ENCODE measurements at regions not wholly inside any gene's neighbourhood (a gene's known extent, or its start where the extent isn't known, plus 50 kb on each side); places are given as distances from the start of the nearest gene placed in this dataset.

GRCh38 chr6:125434760-125435159 lies 133.0 kb upstream of the HDDC2 start:
- Histone ChIP-seq H2AFZ (ENCODE audit: low read length) (no peak overlapping the region), H3K36me3 (ENCODE audit: low read depth, low read length) (no peaks in the 10 kb centered on the region), H3K9me2 (replicated peaks; ENCODE audit: low read length) (no peaks in the 10 kb centered on the region), H3K9me3 (ENCODE audit: low read length) (no peaks in the 10 kb centered on the region), H3K27ac (ENCODE audit: low read length) (no peak overlapping the region), H4K20me1 (ENCODE audit: low read length) (no peaks in the 10 kb centered on the region), H3K9ac (ENCODE audit: low read length) (no peak overlapping the region), H3K79me2 (ENCODE audit: low read length) (no peaks in the 10 kb centered on the region), H3K27me3 (ENCODE audit: low read length) (peaks cover 9% of the 10 kb centered on the region; the same call in 1 of the 2 replicates), H3K4me3 (ENCODE audit: low read length) (no peak overlapping the region), H3F3A (ENCODE audit: low read length, unreplicated experiment) (no peaks in the 10 kb centered on the region), H3K4me1 (ENCODE audit: insufficient read depth, low read length) (no peaks in the 10 kb centered on the region), H3K4me2 (ENCODE audit: low read length) (no peak overlapping the region)
- intact Hi-C loops (cut with micrococcal nuclease), result no loop called here
- no TSS peak for BruUV-seq (replicated peaks)
- DNase-seq (no peak), ATAC-seq (no peak)
- CTCF ChIA-PET, result no interaction called here
- TF ChIP-seq EZH2phosphoT487 (IDR thresholded peaks at IDR 0.05; ENCODE audit: borderline replicate concordance, low read length), result no peak
- no peak for TF ChIP-seq CTCF (conservative IDR thresholded peaks at IDR 0.05; ENCODE audit: low read depth, low read length)
- no peak for TF ChIP-seq EZH2 (IDR thresholded peaks at IDR 0.05; ENCODE audit: low read length, unreplicated experiment)
- POLR2A ChIA-PET (ENCODE audit: unreplicated experiment), result no interaction called here

GRCh38 chr6:125439512-125439911 lies 137.7 kb upstream of the HDDC2 start:
- no peaks in the 10 kb centered on the region for H3K4me1 ChIP-seq (ENCODE audit: insufficient read depth, low read length)
- ChIA-PET CTCF (no interaction called here), POLR2A (ENCODE audit: unreplicated experiment) (no interaction called here)
- no peaks in the 10 kb centered on the region for H3K9me2 ChIP-seq (replicated peaks; ENCODE audit: low read length)
- DNase-seq, result no peak
- H3F3A ChIP-seq (ENCODE audit: low read length, unreplicated experiment), result no peaks in the 10 kb centered on the region
- H3K27me3 ChIP-seq (ENCODE audit: low read length), result peaks cover 22% of the 10 kb centered on the region
- no peaks in the 10 kb centered on the region for H3K36me3 ChIP-seq (ENCODE audit: low read depth, low read length)
- no peak for TF ChIP-seq EZH2phosphoT487 (IDR thresholded peaks at IDR 0.05; ENCODE audit: borderline replicate concordance, low read length)
- no peak for TF ChIP-seq EZH2 (IDR thresholded peaks at IDR 0.05; ENCODE audit: low read length, unreplicated experiment)
- TF ChIP-seq CTCF (conservative IDR thresholded peaks at IDR 0.05; ENCODE audit: low read depth, low read length), result no peak
- ATAC-seq, result no peak
- H3K4me2 ChIP-seq (ENCODE audit: low read length), result no peak overlapping the region
- H2AFZ ChIP-seq (ENCODE audit: low read length), result no peak overlapping the region
- H4K20me1 ChIP-seq (ENCODE audit: low read length), result no peaks in the 10 kb centered on the region
- H3K9me3 ChIP-seq (ENCODE audit: low read length), result no peaks in the 10 kb centered on the region
- no TSS peak for BruUV-seq (replicated peaks)
- intact Hi-C loops (cut with micrococcal nuclease), result no loop called here
- no peak overlapping the region for H3K27ac ChIP-seq (ENCODE audit: low read length)
- no peak overlapping the region for H3K9ac ChIP-seq (ENCODE audit: low read length)
- H3K4me3 ChIP-seq (ENCODE audit: low read length), result no peak overlapping the region
- H3K79me2 ChIP-seq (ENCODE audit: low read length), result no peaks in the 10 kb centered on the region

- no peaks in the 10 kb centered on the region for H3K79me2 ChIP-seq (ENCODE audit: low read length)
- no peaks in the 10 kb centered on the region for H3K4me1 ChIP-seq (ENCODE audit: insufficient read depth, low read length)
- TF ChIP-seq CTCF (conservative IDR thresholded peaks at IDR 0.05; ENCODE audit: low read depth, low read length) (no peak), EZH2phosphoT487 (IDR thresholded peaks at IDR 0.05; ENCODE audit: borderline replicate concordance, low read length) (no peak), EZH2 (IDR thresholded peaks at IDR 0.05; ENCODE audit: low read length, unreplicated experiment) (no peak)
- no peak overlapping the region for H3K27ac ChIP-seq (ENCODE audit: low read length)
- no peak overlapping the region for H3K4me3 ChIP-seq (ENCODE audit: low read length)
- no peak overlapping the region for H3K4me2 ChIP-seq (ENCODE audit: low read length)
- H2AFZ ChIP-seq (ENCODE audit: low read length), result no peak overlapping the region
- H3K27me3 ChIP-seq (ENCODE audit: low read length), result peaks cover 39% of the 10 kb centered on the region
- intact Hi-C loops (cut with micrococcal nuclease), result no loop called here
- CTCF ChIA-PET, result no interaction called here
- POLR2A ChIA-PET (ENCODE audit: unreplicated experiment), result no interaction called here
- no TSS peak for BruUV-seq (replicated peaks)
- H3K9me2 ChIP-seq (replicated peaks; ENCODE audit: low read length), result no peaks in the 10 kb centered on the region
- H3F3A ChIP-seq (ENCODE audit: low read length, unreplicated experiment), result no peaks in the 10 kb centered on the region
- DNase-seq (no peak), ATAC-seq (no peak)
- no peak overlapping the region for H3K9ac ChIP-seq (ENCODE audit: low read length)
- no peaks in the 10 kb centered on the region for H3K9me3 ChIP-seq (ENCODE audit: low read length)
- no peaks in the 10 kb centered on the region for H4K20me1 ChIP-seq (ENCODE audit: low read length)
- no peaks in the 10 kb centered on the region for H3K36me3 ChIP-seq (ENCODE audit: low read depth, low read length)
These were observed 142.5 kb upstream of the HDDC2 start for GRCh38 chr6:125444006-125444923.

Data from PC-3 (cell line).